ENCODE measurements at regions not wholly inside any gene's neighbourhood (a gene's known extent, or its start where the extent isn't known, plus 50 kb on each side); places are given as distances from the start of the nearest gene placed in this dataset.

DNA sequence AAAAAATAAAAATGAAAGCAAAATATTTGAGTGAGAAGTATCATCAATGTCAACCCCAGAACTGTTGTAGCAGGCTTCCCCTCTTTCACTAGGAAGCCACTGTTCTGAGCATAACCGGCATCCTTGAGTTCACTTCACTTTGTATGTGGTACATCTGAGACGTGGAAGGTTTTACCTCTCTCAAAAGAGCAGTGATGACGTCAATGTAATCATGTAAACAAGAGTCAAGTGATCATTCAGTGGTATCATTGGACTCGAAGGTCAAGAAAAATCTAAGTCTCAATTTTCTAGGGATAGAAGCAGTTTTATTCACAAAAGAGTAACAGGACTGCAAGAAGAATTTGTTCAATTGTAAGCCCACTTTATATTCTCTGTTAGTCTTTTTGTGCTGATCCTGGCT is 339.8 kb upstream of the THRB start:
- ATAC-seq: no peak
- no peak overlapping the region for H3K27ac ChIP-seq
- FAIRE-seq: no peak
- ChIA-PET POLR2A (no interaction called here), CTCF (no interaction called here)
- H3K4me2 ChIP-seq: no peak overlapping the region
- no peaks in the 10 kb centered on the region; the same call in 2 of the 3 replicates for H3K4me1 ChIP-seq
- H3K9me3 ChIP-seq: no peaks in the 10 kb centered on the region
- no peak for DNase-seq (ENCODE audit: low read depth in 1 of 2, low spot score in 1 of 2)
- no peak for TF ChIP-seq CBX8 (IDR thresholded peaks at IDR 0.05)
- TF ChIP-seq HEYL (CRISPR knock-in tag; IDR thresholded peaks at IDR 0.05): no peak
- TF ChIP-seq ZFP36 (IDR thresholded peaks at IDR 0.05; ENCODE audit: borderline replicate concordance, partially characterized antibody): no peak
- TF ChIP-seq NPAS2 (CRISPR knock-in tag; IDR thresholded peaks at IDR 0.05; ENCODE audit: borderline replicate concordance): no peak
- no peak for TF ChIP-seq EHMT2 (IDR thresholded peaks at IDR 0.05; ENCODE audit: low read depth)
- no peak for TF ChIP-seq KDM1A (IDR thresholded peaks at IDR 0.05; ENCODE audit: low read depth)
- TF ChIP-seq TFCP2L1 (CRISPR knock-in tag; IDR thresholded peaks at IDR 0.05): no peak
- TF ChIP-seq, protein P1, sequence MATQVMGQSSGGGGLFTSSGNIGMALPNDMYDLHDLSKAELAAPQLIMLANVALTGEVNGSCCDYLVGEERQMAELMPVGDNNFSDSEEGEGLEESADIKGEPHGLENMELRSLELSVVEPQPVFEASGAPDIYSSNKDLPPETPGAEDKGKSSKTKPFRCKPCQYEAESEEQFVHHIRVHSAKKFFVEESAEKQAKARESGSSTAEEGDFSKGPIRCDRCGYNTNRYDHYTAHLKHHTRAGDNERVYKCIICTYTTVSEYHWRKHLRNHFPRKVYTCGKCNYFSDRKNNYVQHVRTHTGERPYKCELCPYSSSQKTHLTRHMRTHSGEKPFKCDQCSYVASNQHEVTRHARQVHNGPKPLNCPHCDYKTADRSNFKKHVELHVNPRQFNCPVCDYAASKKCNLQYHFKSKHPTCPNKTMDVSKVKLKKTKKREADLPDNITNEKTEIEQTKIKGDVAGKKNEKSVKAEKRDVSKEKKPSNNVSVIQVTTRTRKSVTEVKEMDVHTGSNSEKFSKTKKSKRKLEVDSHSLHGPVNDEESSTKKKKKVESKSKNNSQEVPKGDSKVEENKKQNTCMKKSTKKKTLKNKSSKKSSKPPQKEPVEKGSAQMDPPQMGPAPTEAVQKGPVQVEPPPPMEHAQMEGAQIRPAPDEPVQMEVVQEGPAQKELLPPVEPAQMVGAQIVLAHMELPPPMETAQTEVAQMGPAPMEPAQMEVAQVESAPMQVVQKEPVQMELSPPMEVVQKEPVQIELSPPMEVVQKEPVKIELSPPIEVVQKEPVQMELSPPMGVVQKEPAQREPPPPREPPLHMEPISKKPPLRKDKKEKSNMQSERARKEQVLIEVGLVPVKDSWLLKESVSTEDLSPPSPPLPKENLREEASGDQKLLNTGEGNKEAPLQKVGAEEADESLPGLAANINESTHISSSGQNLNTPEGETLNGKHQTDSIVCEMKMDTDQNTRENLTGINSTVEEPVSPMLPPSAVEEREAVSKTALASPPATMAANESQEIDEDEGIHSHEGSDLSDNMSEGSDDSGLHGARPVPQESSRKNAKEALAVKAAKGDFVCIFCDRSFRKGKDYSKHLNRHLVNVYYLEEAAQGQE (IDR thresholded peaks at IDR 0.05): no peak
- TF ChIP-seq, protein P2, sequence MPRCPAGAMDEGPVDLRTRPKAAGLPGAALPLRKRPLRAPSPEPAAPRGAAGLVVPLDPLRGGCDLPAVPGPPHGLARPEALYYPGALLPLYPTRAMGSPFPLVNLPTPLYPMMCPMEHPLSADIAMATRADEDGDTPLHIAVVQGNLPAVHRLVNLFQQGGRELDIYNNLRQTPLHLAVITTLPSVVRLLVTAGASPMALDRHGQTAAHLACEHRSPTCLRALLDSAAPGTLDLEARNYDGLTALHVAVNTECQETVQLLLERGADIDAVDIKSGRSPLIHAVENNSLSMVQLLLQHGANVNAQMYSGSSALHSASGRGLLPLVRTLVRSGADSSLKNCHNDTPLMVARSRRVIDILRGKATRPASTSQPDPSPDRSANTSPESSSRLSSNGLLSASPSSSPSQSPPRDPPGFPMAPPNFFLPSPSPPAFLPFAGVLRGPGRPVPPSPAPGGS (IDR thresholded peaks at IDR 0.05): no peak
- no peak for TF ChIP-seq TP53 (CRISPR knock-in tag; IDR thresholded peaks at IDR 0.05)
- no peak for TF ChIP-seq FOSB (CRISPR knock-in tag; IDR thresholded peaks at IDR 0.05)
- TF ChIP-seq ZC3H11A (IDR thresholded peaks at IDR 0.05): no peak
- TF ChIP-seq CHD2 (IDR thresholded peaks at IDR 0.05; ENCODE audit: low read length, partially characterized antibody): no peak
- TF ChIP-seq HOXB5 (CRISPR knock-in tag; IDR thresholded peaks at IDR 0.05): no peak
- no peak for TF ChIP-seq FOXS1 (CRISPR knock-in tag; IDR thresholded peaks at IDR 0.05)
- no peak for TF ChIP-seq JUNB (IDR thresholded peaks at IDR 0.05)
- TF ChIP-seq MAFK (IDR thresholded peaks at IDR 0.05; ENCODE audit: partially characterized antibody): no peak
- WGBS (ENCODE audit: missing lambda C conversion rate): 16% methylated on average over 4 of the region's 4 CpGs
- no peak overlapping the region for H3K4me3 ChIP-seq

GRCh38 chr3:24835510-24835909 is 340.9 kb upstream of the THRB start:
- no peaks in the 10 kb centered on the region for H3K9me3 ChIP-seq
- no peak overlapping the region for H3K4me3 ChIP-seq
- H3K4me2 ChIP-seq: no peak overlapping the region
- ATAC-seq (no peak), FAIRE-seq (no peak), DNase-seq (ENCODE audit: low read depth in 1 of 2, low spot score in 1 of 2) (no peak)
- no peaks in the 10 kb centered on the region for H3K4me1 ChIP-seq
- ChIA-PET CTCF (no interaction called here), POLR2A (no interaction called here)
- no peak overlapping the region for H3K27ac ChIP-seq
- TF ChIP-seq MYC (IDR thresholded peaks at IDR 0.05; ENCODE audit: borderline replicate concordance, low read length) (no peak), TP53 (CRISPR knock-in tag; IDR thresholded peaks at IDR 0.05) (no peak), JUNB (IDR thresholded peaks at IDR 0.05) (no peak), ZNF302 (CRISPR knock-in tag; IDR thresholded peaks at IDR 0.05) (no peak), RNF2 (IDR thresholded peaks at IDR 0.05; ENCODE audit: borderline replicate concordance, low read depth) (no peak)
- TF ChIP-seq, protein P1 (IDR thresholded peaks at IDR 0.05): no peak
- WGBS (ENCODE audit: missing lambda C conversion rate): 28% methylated on average over 4 of the region's 4 CpGs
